Neural cell (in vitro differentiated cells): ENCODE measurements at regions not wholly inside any gene's neighbourhood (a gene's known extent, or its start where the extent isn't known, plus 50 kb on each side); places are given as distances from the start of the nearest gene placed in this dataset.

Experiments used
- H2AFZ ChIP-seq: fragments of 200-600, 300-800 bp; sonication (generic), shearing (Covaris generic); 2 replicates; pipeline ENCODE4 v1.6.0; 2014; ENCODE audit warnings: low read depth, mild to moderate bottlenecking, antibody characterized with exemption, low read length, moderate library complexity
- H3F3A ChIP-seq: fragments of 200-600 bp; shearing (Covaris generic); 2 replicates; pipeline ENCODE4 v1.6.1; 2016; ENCODE audit warnings: mild to moderate bottlenecking, moderate library complexity, mixed read lengths, antibody characterized with exemption, low read length; ENCODE audit not compliant: insufficient read depth, poor library complexity, severe bottlenecking
- H3K27ac ChIP-seq: fragments of 200-600, 300-800 bp; sonication (generic), shearing (Covaris generic); 2 replicates; pipeline ENCODE4 v1.5.1; 2014; ENCODE audit warnings: mild to moderate bottlenecking, low read length, moderate library complexity
- H3K27me3 ChIP-seq: fragments of 300-800, 200-600 bp; sonication (generic), shearing (Covaris generic); 2 replicates; pipeline ENCODE4 v1.6.0; 2014; ENCODE audit warnings: mild to moderate bottlenecking, low read depth, low read length, moderate library complexity; ENCODE audit not compliant: insufficient read depth
- H3K36me3 ChIP-seq: fragments of 300-800, 200-600 bp; sonication (generic), shearing (Covaris generic); 2 replicates; pipeline ENCODE4 v1.5.1; 2014; ENCODE audit warnings: mild to moderate bottlenecking, antibody characterized with exemption, low read length, moderate library complexity; ENCODE audit not compliant: insufficient read depth
- H3K4me2 ChIP-seq: fragments of 300-800, 200-600 bp; sonication (generic), shearing (Covaris generic); 2 replicates; pipeline ENCODE4 v1.6.0; 2014; ENCODE audit warnings: mild to moderate bottlenecking, low read length
- H3K4me3 ChIP-seq: fragments of 300-800, 200-600 bp; sonication (generic), shearing (Covaris generic); 2 replicates; pipeline ENCODE4 v1.5.1; 2014; ENCODE audit warnings: mild to moderate bottlenecking, low read length, moderate library complexity
- H3K79me2 ChIP-seq: fragments of 200-600 bp; shearing (Covaris generic); replicated peaks from 2 replicates; pipeline ENCODE4 v1.6.0; 2014; ENCODE audit warnings: mild to moderate bottlenecking, low read length, moderate library complexity; ENCODE audit not compliant: insufficient read depth
- H3K9ac ChIP-seq: fragments of 300-800, 200-600 bp; sonication (generic), shearing (Covaris generic); 2 replicates; pipeline ENCODE4 v1.6.1; 2016; ENCODE audit warnings: mild to moderate bottlenecking, low read length, mixed read lengths
- H3K9me2 ChIP-seq: fragments of 200-600 bp; shearing (Covaris generic); 2 replicates; pipeline ENCODE4 v1.6.1; 2016; ENCODE audit warnings: mild to moderate bottlenecking, low read length, mixed read lengths; ENCODE audit not compliant: insufficient read depth
- H3K9me3 ChIP-seq: fragments of 200-600, 300-800 bp; sonication (generic), shearing (Covaris generic); 2 replicates; pipeline ENCODE4 v1.6.1; 2016; ENCODE audit warnings: mild to moderate bottlenecking, mixed run types, low read length, moderate library complexity, mixed read lengths
- H4K20me1 ChIP-seq: fragments of 200-600 bp; shearing (Covaris generic); 2 replicates; pipeline ENCODE4 v1.6.1; 2016; ENCODE audit warnings: mild to moderate bottlenecking, mixed run types; ENCODE audit not compliant: insufficient read depth
- CTCF ChIP-seq: fragments of 450-650 bp; IDR thresholded peaks from 2 replicates; pipeline ENCODE4 v1.5.1; 2014; ENCODE audit warnings: antibody characterized with exemption, mild to moderate bottlenecking, moderate library complexity; ENCODE audit not compliant: poor library complexity, severe bottlenecking
- EP300 ChIP-seq: fragments of 450-650 bp; conservative IDR thresholded peaks from 2 replicates; pipeline ENCODE4 v1.6.1; 2014; ENCODE audit warnings: antibody characterized with exemption, mild to moderate bottlenecking, moderate library complexity; ENCODE audit not compliant: poor library complexity, severe bottlenecking
- EZH2 ChIP-seq: fragments of 200-600, 300-800 bp; shearing (Covaris generic), sonication (generic); IDR thresholded peaks from 2 replicates; pipeline ENCODE4 v1.6.1; 2014; ENCODE audit warnings: antibody characterized with exemption, low read length, borderline replicate concordance, mild to moderate bottlenecking; ENCODE audit not compliant: insufficient read depth, poor library complexity, severe bottlenecking
- MXI1 ChIP-seq: fragments of 450-650 bp; conservative IDR thresholded peaks from 2 replicates; pipeline ENCODE4 v1.6.1; 2014; ENCODE audit warnings: antibody characterized with exemption, mild to moderate bottlenecking; ENCODE audit not compliant: poor library complexity, severe bottlenecking
- POLR2AphosphoS5 ChIP-seq: IDR thresholded peaks from 2 replicates; pipeline ENCODE4 v1.6.1; 2012
- RAD21 ChIP-seq: fragments of 450-650 bp; conservative IDR thresholded peaks from 2 replicates; pipeline ENCODE4 v1.6.1; 2014; ENCODE audit warnings: antibody characterized with exemption, mild to moderate bottlenecking, moderate library complexity
- SMC3 ChIP-seq: fragments of 450-650 bp; conservative IDR thresholded peaks from 2 replicates; pipeline ENCODE4 v1.6.1; 2014; ENCODE audit warnings: antibody characterized with exemption, mild to moderate bottlenecking, moderate library complexity; ENCODE audit not compliant: poor library complexity
- TAF1 ChIP-seq: IDR thresholded peaks from 2 replicates; pipeline ENCODE4 v1.6.1; 2012; ENCODE audit warnings: low read depth
- TF ChIP-seq, protein P1 (sequence below): IDR thresholded peaks from 2 replicates; pipeline ENCODE4 v1.6.1; 2012; ENCODE audit warnings: borderline replicate concordance

- Histone ChIP-seq H3K9ac (no peak overlapping the region), H3K4me2 (no peak overlapping the region), H3F3A (no peaks in the 10 kb centered on the region), H3K9me2 (no peaks in the 10 kb centered on the region), H3K27me3 (no peaks in the 10 kb centered on the region), H3K9me3 (no peaks in the 10 kb centered on the region), H4K20me1 (no peaks in the 10 kb centered on the region), H3K36me3 (peaks cover 9% of the 10 kb centered on the region), H3K27ac (no peak overlapping the region), H3K79me2 (no peaks in the 10 kb centered on the region), H2AFZ (no peak overlapping the region), H3K4me3 (no peak overlapping the region)
- TF ChIP-seq RAD21, result no peak
- TF ChIP-seq CTCF, result no peak
- TF ChIP-seq, protein P1, sequence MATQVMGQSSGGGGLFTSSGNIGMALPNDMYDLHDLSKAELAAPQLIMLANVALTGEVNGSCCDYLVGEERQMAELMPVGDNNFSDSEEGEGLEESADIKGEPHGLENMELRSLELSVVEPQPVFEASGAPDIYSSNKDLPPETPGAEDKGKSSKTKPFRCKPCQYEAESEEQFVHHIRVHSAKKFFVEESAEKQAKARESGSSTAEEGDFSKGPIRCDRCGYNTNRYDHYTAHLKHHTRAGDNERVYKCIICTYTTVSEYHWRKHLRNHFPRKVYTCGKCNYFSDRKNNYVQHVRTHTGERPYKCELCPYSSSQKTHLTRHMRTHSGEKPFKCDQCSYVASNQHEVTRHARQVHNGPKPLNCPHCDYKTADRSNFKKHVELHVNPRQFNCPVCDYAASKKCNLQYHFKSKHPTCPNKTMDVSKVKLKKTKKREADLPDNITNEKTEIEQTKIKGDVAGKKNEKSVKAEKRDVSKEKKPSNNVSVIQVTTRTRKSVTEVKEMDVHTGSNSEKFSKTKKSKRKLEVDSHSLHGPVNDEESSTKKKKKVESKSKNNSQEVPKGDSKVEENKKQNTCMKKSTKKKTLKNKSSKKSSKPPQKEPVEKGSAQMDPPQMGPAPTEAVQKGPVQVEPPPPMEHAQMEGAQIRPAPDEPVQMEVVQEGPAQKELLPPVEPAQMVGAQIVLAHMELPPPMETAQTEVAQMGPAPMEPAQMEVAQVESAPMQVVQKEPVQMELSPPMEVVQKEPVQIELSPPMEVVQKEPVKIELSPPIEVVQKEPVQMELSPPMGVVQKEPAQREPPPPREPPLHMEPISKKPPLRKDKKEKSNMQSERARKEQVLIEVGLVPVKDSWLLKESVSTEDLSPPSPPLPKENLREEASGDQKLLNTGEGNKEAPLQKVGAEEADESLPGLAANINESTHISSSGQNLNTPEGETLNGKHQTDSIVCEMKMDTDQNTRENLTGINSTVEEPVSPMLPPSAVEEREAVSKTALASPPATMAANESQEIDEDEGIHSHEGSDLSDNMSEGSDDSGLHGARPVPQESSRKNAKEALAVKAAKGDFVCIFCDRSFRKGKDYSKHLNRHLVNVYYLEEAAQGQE, result no peak
Observed at GRCh38 chr2:196291873-196292800, 120.8 kb upstream of the STK17B start.

DNA sequence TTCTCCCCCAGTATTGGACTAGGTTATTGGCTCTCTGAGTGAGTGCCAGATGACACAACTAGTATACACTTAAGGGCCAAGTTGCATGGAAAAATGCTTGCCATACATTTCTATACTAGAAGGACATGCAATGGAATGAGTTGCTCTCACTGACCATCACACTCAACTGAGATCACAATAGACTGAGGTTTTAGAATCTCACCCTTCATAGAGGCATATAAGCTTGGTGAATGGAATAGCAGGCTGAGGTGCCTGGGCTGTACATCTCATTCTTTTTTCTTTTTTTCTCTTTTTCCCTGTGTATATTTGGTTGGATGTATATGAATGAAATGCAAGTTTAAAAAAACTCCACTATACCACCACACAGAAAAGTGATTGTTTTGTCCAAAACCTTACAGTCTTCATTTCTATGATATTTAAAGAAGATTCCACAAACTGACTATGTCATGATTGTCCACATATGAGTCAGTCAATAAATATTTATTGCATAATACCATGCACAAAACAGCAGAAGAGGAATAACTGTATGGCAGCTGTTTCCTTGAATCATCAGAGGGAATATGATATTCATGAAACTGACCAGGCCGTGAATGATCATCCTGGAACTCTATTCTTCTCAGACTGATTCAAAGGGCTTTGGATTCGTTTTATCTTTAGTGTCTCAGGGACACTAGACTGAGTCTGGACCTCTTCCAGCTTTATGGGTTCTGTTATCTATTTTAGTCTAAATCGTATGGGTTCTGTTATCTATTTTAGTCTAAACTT is 122.6 kb upstream of the STK17B start:
- Histone ChIP-seq H3K27ac (no peak overlapping the region), H3F3A (no peaks in the 10 kb centered on the region), H3K9me2 (no peaks in the 10 kb centered on the region), H3K4me3 (no peak overlapping the region), H3K36me3 (peaks cover 9% of the 10 kb centered on the region), H3K9ac (no peak overlapping the region), H4K20me1 (no peaks in the 10 kb centered on the region), H2AFZ (no peak overlapping the region), H3K4me2 (no peak overlapping the region), H3K27me3 (no peaks in the 10 kb centered on the region), H3K79me2 (no peaks in the 10 kb centered on the region), H3K9me3 (no peaks in the 10 kb centered on the region)
- TF ChIP-seq RAD21, result no peak
- TF ChIP-seq MXI1, result no peak
- no peak for TF ChIP-seq POLR2AphosphoS5
- TF ChIP-seq SMC3, result no peak
- no peak for TF ChIP-seq CTCF
- TF ChIP-seq TAF1, result no peak
- TF ChIP-seq EZH2, result no peak
- no peak for TF ChIP-seq EP300
- TF ChIP-seq, protein P1, result no peak
